NCI-H128 (cell line): ENCODE measurements at regions not wholly inside any gene's neighbourhood (a gene's known extent, or its start where the extent isn't known, plus 50 kb on each side); places are given as distances from the start of the nearest gene placed in this dataset.

Experiments
- DNase-seq: peaks from one replicate; lab custom pipeline; 2025; ENCODE audit not compliant: unreplicated experiment; lab: John Stamatoyannopoulos, UW

GRCh38 chr5:2607598-2607997 is 143.9 kb downstream of the IRX2 start:
- DNase-seq: no peak

GRCh38 chr5:2603272-2603575 is 148.3 kb downstream of the IRX2 start:
- no peak for DNase-seq

GRCh38 chr5:2602451-2603271 is 148.8 kb downstream of the IRX2 start:
- no peak for DNase-seq

GRCh38 chr5:2598503-2598902 is 153.0 kb downstream of the IRX2 start:
- no peak for DNase-seq

GRCh38 chr5:2594701-2595100 is 156.8 kb downstream of the IRX2 start:
- no peak for DNase-seq

- no peak for DNase-seq
Measured at GRCh38 chr5:2592766-2593165, 158.7 kb downstream of the IRX2 start.

- DNase-seq: no peak
Measured at GRCh38 chr5:2591777-2592453, 159.6 kb downstream of the IRX2 start.

GRCh38 chr5:2588850-2589501 is 162.5 kb downstream of the IRX2 start:
- DNase-seq: no peak

GRCh38 chr5:2587189-2588031 is 164.1 kb downstream of the IRX2 start:
- DNase-seq: no peak

GRCh38 chr5:2586016-2586715 is 165.3 kb downstream of the IRX2 start:
- DNase-seq: no peak

- no peak for DNase-seq
Measured at GRCh38 chr5:2584579-2585269, 166.8 kb downstream of the IRX2 start.

GRCh38 chr5:2582507-2582906 is 169.0 kb downstream of the IRX2 start:
- no peak for DNase-seq

- DNase-seq: no peak
Measured at GRCh38 chr5:2582106-2582505, 169.4 kb downstream of the IRX2 start.

- DNase-seq: no peak
Measured at GRCh38 chr5:2581418-2581817, 170.1 kb downstream of the IRX2 start.

- DNase-seq: no peak
Measured at GRCh38 chr5:2579126-2579525, 172.4 kb downstream of the IRX2 start.

GRCh38 chr5:2577312-2578036 is 174.0 kb downstream of the IRX2 start:
- no peak for DNase-seq

GRCh38 chr5:2576823-2577222 is 174.7 kb downstream of the IRX2 start:
- no peak for DNase-seq

- DNase-seq: no peak
Measured at GRCh38 chr5:2575871-2576270, 175.6 kb downstream of the IRX2 start.

- no peak for DNase-seq
Measured at GRCh38 chr5:2575292-2575691, 176.2 kb downstream of the IRX2 start.
